Heart right ventricle (tissue), 16 donors: ENCODE measurements at regions not wholly inside any gene's neighbourhood (a gene's known extent, or its start where the extent isn't known, plus 50 kb on each side); places are given as distances from the start of the nearest gene placed in this dataset.

Experiments used
- ATAC-seq, 8 donors: fragments of 200-7000 bp; cut with Tn5 transposase; one replicate each; pipeline ENCODE4 v1.9.1; 2020; ENCODE audit warnings: mild to moderate bottlenecking in 8 of 8, moderate library complexity in 8 of 8, moderate number of reproducible peaks in 1 of 8
- DNase-seq, 2 donors: peaks; one replicate each; pipeline ENCODE4 v3.0.0-alpha.2; 2020
- H3K27ac ChIP-seq, 10 donors: fragments of 200-600 bp; sonication (generic) in 2 of 10; one replicate each; pipeline versions ENCODE4 v1.5.0 to v1.8.0; 2020 to 2022; ENCODE audit warnings: mild to moderate bottlenecking in 3 of 10
- H3K27me3 ChIP-seq, 7 donors: fragments of 200-600 bp; one replicate each; pipeline ENCODE4 v1.8.0; 2021 to 2022; ENCODE audit warnings: mild to moderate bottlenecking in 2 of 7
- H3K36me3 ChIP-seq, 9 donors: fragments of 200-600 bp; sonication (generic) in 1 of 9; one replicate each; pipeline versions ENCODE4 v1.5.0 to v1.8.0; 2020 to 2022; ENCODE audit warnings: mild to moderate bottlenecking in 2 of 9
- H3K4me1 ChIP-seq, 9 donors: fragments of 200-600 bp; sonication (generic) in 1 of 9; one replicate each; pipeline versions ENCODE4 v1.5.0 to v1.8.0; 2020 to 2022; ENCODE audit warnings: mild to moderate bottlenecking in 4 of 9
- H3K4me3 ChIP-seq, 10 donors: fragments of 200-600 bp; sonication (generic) in 2 of 10; one replicate each; pipeline versions ENCODE4 v1.5.0 to v1.8.0; 2020 to 2022; ENCODE audit warnings: mild to moderate bottlenecking in 7 of 10, moderate library complexity in 2 of 10
- H3K9me3 ChIP-seq, 11 donors: fragments of 200-600 bp in 10 of 11; sonication (generic) in 2 of 11; one replicate each; pipeline versions ENCODE4 v1.5.0 to v1.8.0; 2013 to 2022; ENCODE audit warnings: mild to moderate bottlenecking in 2 of 11, control low read depth in 1 of 11, moderate library complexity in 1 of 11
- CTCF ChIP-seq, 9 donors: fragments of 200-600 bp; sonication (generic) in 2 of 9; IDR thresholded peaks; one replicate each; pipeline versions ENCODE4 v1.5.0 to v1.8.0; 2021 to 2022; ENCODE audit warnings: antibody characterized with exemption in 9 of 9, mild to moderate bottlenecking in 5 of 9, moderate library complexity in 1 of 9
- WGBS, 2 donors: extraction: QIAGEN DNeasy Blood & Tissue Kit; methylation state at CpG; one replicate each; pipeline ENCODE4 v1.1.7; 2013; ENCODE audit warnings: inconsistent platforms in 1 of 2; 5-methylcytosine and 5-hydroxymethylcytosine counted together
- intact Hi-C, 10 donors: fragments of 100-400 bp; cut with DNase I; formaldehyde crosslinking; loops; one replicate each; pipeline versions ENCODE4 v1.11.1 to v1.14.2; 2022
- donor health status: Arrhythmogenic right ventricular cardiomyopathy.
- donor health status: ischemic (EF 13 %, LVEDD 7.1; RV severe dilation, severe dysfunction).
- donor health status: healthy with polysubstance abuse.
- donor health status: DM: no; HTN: yes; CAD: no.
- donor health status: DM: no; HTN: no; CAD: no.
- donor health status: ischemic (EF 25% LVEDD 6.9; RV normal size, moderate dysfunction).
- donor health status: ischemic (EF 25% LVEDD 5.7; RV mildly dilated, moderate dysfunction).
- donor health status: healthy.
- donor health status: DM: yes; HTN: yes; CAD: no.
- donor health status: Ischemic cardiomyopathy.
- donor health status: ischemic (EF 35%, LVEDD 5.7; RV mildly dilated, moderate dysfunction).
- donor health status: nonischemic (EF 11% LVEDD 7.7; RV severe dilation, severe dysfunction).
- donor health status: DM: yes; HTN: yes; CAD: no.
- donor health status: PGD.
- donor health status: ischemic (EF 29% LVEDD 5.4; RV normal size, mild dysfunction).
- donor health status: nonischemic (EF 23%, LVEDD 6.1; RV moderate dilation, normal function).

GRCh38 chr10:64731016-64731415 lies 1209.8 kb downstream of the REEP3 start:
- ATAC-seq (no peak), DNase-seq (no peak)
- Histone ChIP-seq H3K9me3 (peaks cover 0 to 4% (median 0%) of the 10 kb centered on the region in 11 donors), H3K27ac (no peak overlapping the region), H3K4me3 (no peak overlapping the region), H3K4me1 (no peaks in the 10 kb centered on the region), H3K27me3 (no peaks in the 10 kb centered on the region), H3K36me3 (no peaks in the 10 kb centered on the region)
- intact Hi-C loops: loop anchor here in 1 of 10 donors (10.0 kb wide), 1 partner anchor 1454 kb away; no protein-coding TSS in a partner anchor
- TF ChIP-seq CTCF (IDR thresholded peaks at IDR 0.05): no peak

GRCh38 chr10:64732372-64732957 lies 1211.3 kb downstream of the REEP3 start:
- H3K4me1 ChIP-seq: no peaks in the 10 kb centered on the region
- no peaks in the 10 kb centered on the region for H3K27me3 ChIP-seq
- whole genome bisulfite sequencing, 2 donors: 49 to 51% methylated on average over 8 of the region's 8 CpGs
- ATAC-seq (no peak), DNase-seq (no peak)
- no peak for TF ChIP-seq CTCF (IDR thresholded peaks at IDR 0.05)
- H3K9me3 ChIP-seq: peaks cover 0 to 9% (median 0%) of the 10 kb centered on the region in 11 donors
- no peaks in the 10 kb centered on the region for H3K36me3 ChIP-seq
- intact Hi-C loops: loop anchor here in 1 of 10 donors (10.0 kb wide), 1 partner anchor 1452 kb away; no protein-coding TSS in a partner anchor
- no peak overlapping the region for H3K27ac ChIP-seq
- no peak overlapping the region for H3K4me3 ChIP-seq

GRCh38 chr10:64733980-64734379 lies 1212.8 kb downstream of the REEP3 start:
- Histone ChIP-seq H3K36me3 (no peaks in the 10 kb centered on the region), H3K27ac (no peak overlapping the region), H3K27me3 (no peaks in the 10 kb centered on the region), H3K4me1 (no peaks in the 10 kb centered on the region), H3K9me3 (peaks cover 0 to 9% (median 0%) of the 10 kb centered on the region in 11 donors), H3K4me3 (no peak overlapping the region)
- intact Hi-C loops: loop anchor here in 1 of 10 donors (10.0 kb wide), 1 partner anchor 1451 kb away; no protein-coding TSS in a partner anchor
- peak in 5 of 9 donors; percentile 20 to 54 (median 34) for TF ChIP-seq CTCF (IDR thresholded peaks at IDR 0.05)
- no peak for DNase-seq
- no peak for ATAC-seq

GRCh38 chr10:64738462-64738861 lies 1217.3 kb downstream of the REEP3 start:
- Histone ChIP-seq H3K9me3 (peaks cover 0 to 18% (median 2%) of the 10 kb centered on the region in 11 donors), H3K27ac (no peak overlapping the region), H3K27me3 (no peaks in the 10 kb centered on the region), H3K4me3 (no peak overlapping the region), H3K4me1 (no peaks in the 10 kb centered on the region), H3K36me3 (no peaks in the 10 kb centered on the region)
- intact Hi-C loops: loop anchor here in 1 of 10 donors (10.0 kb wide), 1 partner anchor 1446 kb away; no protein-coding TSS in a partner anchor
- ATAC-seq: no peak
- WGBS, 2 donors: 48 to 49% methylated on average over 2 of the region's 2 CpGs
- DNase-seq: no peak
- no peak for TF ChIP-seq CTCF (IDR thresholded peaks at IDR 0.05)
